ENCODE measurements at regions not wholly inside any gene's neighbourhood (a gene's known extent, or its start where the extent isn't known, plus 50 kb on each side); places are given as distances from the start of the nearest gene placed in this dataset.
"Not testable (repeated sequence)": the region's sequence is repeated elsewhere in the genome, so short reads cannot be mapped to it uniquely, and the experiment has no call there.

GRCh38 chr11:112705148-112705547 is 256.1 kb upstream of the NCAM1 start:
- intact Hi-C loops (cut with DNase I), result no loop called here
- no peak for DNase-seq (ENCODE audit: low spot score)

GRCh38 chr11:112706863-112707262 is 254.4 kb upstream of the NCAM1 start:
- DNase-seq (ENCODE audit: low spot score), result no peak
- intact Hi-C loops (cut with DNase I), result no loop called here

- DNase-seq (ENCODE audit: low spot score); intact Hi-C loops (cut with DNase I): not testable (repeated sequence)
Measured at GRCh38 chr11:112714340-112714739, 246.9 kb upstream of the NCAM1 start.

- DNase-seq (ENCODE audit: low spot score), result no peak
- intact Hi-C loops (cut with DNase I), result no loop called here
Measured at GRCh38 chr11:112715056-112715455, 246.2 kb upstream of the NCAM1 start.

GRCh38 chr11:112718483-112718882 is 242.7 kb upstream of the NCAM1 start:
- intact Hi-C loops (cut with DNase I), result no loop called here
- no peak for DNase-seq (ENCODE audit: low spot score)

- no peak for DNase-seq (ENCODE audit: low spot score)
- intact Hi-C loops (cut with DNase I), result no loop called here
Measured at GRCh38 chr11:112719736-112720525, 241.3 kb upstream of the NCAM1 start.

- DNase-seq (ENCODE audit: low spot score), result no peak
- intact Hi-C loops (cut with DNase I), result no loop called here
Measured at GRCh38 chr11:112722148-112722547, 239.1 kb upstream of the NCAM1 start.

- DNase-seq (ENCODE audit: low spot score), result no peak
- intact Hi-C loops (cut with DNase I), result no loop called here
Measured at GRCh38 chr11:112722876-112723275, 238.3 kb upstream of the NCAM1 start.

- intact Hi-C loops (cut with DNase I), result no loop called here
- DNase-seq (ENCODE audit: low spot score), result no peak
Measured at GRCh38 chr11:112723676-112724495, 237.3 kb upstream of the NCAM1 start.

- no peak for DNase-seq (ENCODE audit: low spot score)
- intact Hi-C loops (cut with DNase I), result no loop called here
Measured at GRCh38 chr11:112724496-112724790, 236.8 kb upstream of the NCAM1 start.

- intact Hi-C loops (cut with DNase I), result no loop called here
- DNase-seq (ENCODE audit: low spot score), result no peak
Measured at GRCh38 chr11:112725636-112726035, 235.6 kb upstream of the NCAM1 start.

GRCh38 chr11:112727341-112727841 is 233.8 kb upstream of the NCAM1 start:
- DNase-seq (ENCODE audit: low spot score), result no peak
- intact Hi-C loops (cut with DNase I), result no loop called here

GRCh38 chr11:112728288-112728687 is 232.9 kb upstream of the NCAM1 start:
- intact Hi-C loops (cut with DNase I), result no loop called here
- no peak for DNase-seq (ENCODE audit: low spot score)

GRCh38 chr11:112728716-112729115 is 232.5 kb upstream of the NCAM1 start:
- DNase-seq (ENCODE audit: low spot score), result no peak
- intact Hi-C loops (cut with DNase I), result no loop called here

- no peak for DNase-seq (ENCODE audit: low spot score)
- intact Hi-C loops (cut with DNase I), result no loop called here
Measured at GRCh38 chr11:112730591-112730990, 230.6 kb upstream of the NCAM1 start.

- intact Hi-C loops (cut with DNase I), result no loop called here
- DNase-seq (ENCODE audit: low spot score), result no peak
Measured at GRCh38 chr11:112731538-112731937, 229.7 kb upstream of the NCAM1 start.

GRCh38 chr11:112732031-112732430 is 229.2 kb upstream of the NCAM1 start:
- intact Hi-C loops (cut with DNase I), result no loop called here
- no peak for DNase-seq (ENCODE audit: low spot score)

- intact Hi-C loops (cut with DNase I), result no loop called here
- DNase-seq (ENCODE audit: low spot score), result no peak
Measured at GRCh38 chr11:112734207-112734606, 227.0 kb upstream of the NCAM1 start.

GRCh38 chr11:112735470-112735869 is 225.8 kb upstream of the NCAM1 start:
- no peak for DNase-seq (ENCODE audit: low spot score)
- intact Hi-C loops (cut with DNase I), result no loop called here

- intact Hi-C loops (cut with DNase I), result no loop called here
- DNase-seq (ENCODE audit: low spot score), result no peak
Measured at GRCh38 chr11:112744041-112744440, 217.2 kb upstream of the NCAM1 start.

- intact Hi-C loops (cut with DNase I), result no loop called here
- DNase-seq (ENCODE audit: low spot score), result no peak
Measured at GRCh38 chr11:112745973-112746372, 215.2 kb upstream of the NCAM1 start.
